Lower lobe of right lung (tissue), 2 donors: ENCODE measurements at regions not wholly inside any gene's neighbourhood (a gene's known extent, or its start where the extent isn't known, plus 50 kb on each side); places are given as distances from the start of the nearest gene placed in this dataset.

Experiments
- ATAC-seq, 2 donors: fragments of 200-7000 bp; cut with Tn5 transposase; one replicate each; pipeline ENCODE4 v1.9.1; 2020 to 2022; ENCODE audit warnings: mild to moderate bottlenecking in 2 of 2, moderate library complexity in 2 of 2
- DNase-seq: peaks from one replicate; pipeline ENCODE4 v3.0.0-alpha.2; 2020
- H3K27ac ChIP-seq: fragments of 200-600 bp; one replicate; pipeline ENCODE4 v1.8.0; 2022
- H3K27me3 ChIP-seq: fragments of 200-600 bp; one replicate; pipeline ENCODE4 v1.8.0; 2022; ENCODE audit warnings: low read depth
- H3K36me3 ChIP-seq: fragments of 200-600 bp; one replicate; pipeline ENCODE4 v1.8.0; 2022; ENCODE audit warnings: mild to moderate bottlenecking
- H3K4me1 ChIP-seq: fragments of 200-600 bp; one replicate; pipeline ENCODE4 v1.8.0; 2022
- H3K4me3 ChIP-seq: fragments of 200-600 bp; one replicate; pipeline ENCODE4 v1.8.0; 2022; ENCODE audit warnings: mild to moderate bottlenecking
- H3K9me3 ChIP-seq: fragments of 200-600 bp; one replicate; pipeline ENCODE4 v1.8.0; 2022
- intact Hi-C: fragments of 100-400 bp; cut with DNase I; formaldehyde crosslinking; loops from one replicate; pipeline ENCODE4 v1.11.0; 2022
- TF ChIP-seq, protein P1 (sequence below): fragments of 200-600 bp; IDR thresholded peaks from one replicate; pipeline ENCODE4 v1.8.0; 2022; ENCODE audit warnings: antibody characterized with exemption, mild to moderate bottlenecking
- donor health status: DM: no; HTN: yes; CAD: no; lungs with severe emphysema.

DNA sequence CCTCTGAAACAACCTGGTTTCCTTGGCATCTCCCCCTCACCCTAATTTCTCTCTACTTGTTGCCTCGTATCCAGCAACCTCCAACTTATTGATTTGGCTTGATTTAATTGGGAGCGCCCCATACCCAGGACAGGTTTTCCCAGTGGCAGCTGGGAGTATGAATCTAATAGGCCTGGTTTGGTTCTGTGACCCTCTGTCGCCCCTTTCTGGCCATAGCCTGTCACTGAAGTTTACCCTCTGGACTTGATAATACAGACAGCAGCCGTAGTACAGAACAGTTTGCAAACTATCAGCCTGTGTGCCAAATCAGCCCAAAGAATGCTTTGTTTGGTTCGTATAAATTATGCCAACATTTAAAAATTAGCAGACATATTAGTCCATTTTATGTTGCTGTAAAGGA, 525.1 kb upstream of the GOLIM4 start:
- ATAC-seq (peak in 1 of 2 donors; percentile 59), DNase-seq (no peak)
- intact Hi-C loops: no loop called here
- TF ChIP-seq, protein P1, sequence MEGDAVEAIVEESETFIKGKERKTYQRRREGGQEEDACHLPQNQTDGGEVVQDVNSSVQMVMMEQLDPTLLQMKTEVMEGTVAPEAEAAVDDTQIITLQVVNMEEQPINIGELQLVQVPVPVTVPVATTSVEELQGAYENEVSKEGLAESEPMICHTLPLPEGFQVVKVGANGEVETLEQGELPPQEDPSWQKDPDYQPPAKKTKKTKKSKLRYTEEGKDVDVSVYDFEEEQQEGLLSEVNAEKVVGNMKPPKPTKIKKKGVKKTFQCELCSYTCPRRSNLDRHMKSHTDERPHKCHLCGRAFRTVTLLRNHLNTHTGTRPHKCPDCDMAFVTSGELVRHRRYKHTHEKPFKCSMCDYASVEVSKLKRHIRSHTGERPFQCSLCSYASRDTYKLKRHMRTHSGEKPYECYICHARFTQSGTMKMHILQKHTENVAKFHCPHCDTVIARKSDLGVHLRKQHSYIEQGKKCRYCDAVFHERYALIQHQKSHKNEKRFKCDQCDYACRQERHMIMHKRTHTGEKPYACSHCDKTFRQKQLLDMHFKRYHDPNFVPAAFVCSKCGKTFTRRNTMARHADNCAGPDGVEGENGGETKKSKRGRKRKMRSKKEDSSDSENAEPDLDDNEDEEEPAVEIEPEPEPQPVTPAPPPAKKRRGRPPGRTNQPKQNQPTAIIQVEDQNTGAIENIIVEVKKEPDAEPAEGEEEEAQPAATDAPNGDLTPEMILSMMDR: peak; percentile 22
- Histone ChIP-seq H3K4me1 (no peaks in the 10 kb centered on the region), H3K4me3 (no peak overlapping the region), H3K36me3 (no peaks in the 10 kb centered on the region), H3K27me3 (no peaks in the 10 kb centered on the region), H3K27ac (no peak overlapping the region), H3K9me3 (no peaks in the 10 kb centered on the region)

DNA sequence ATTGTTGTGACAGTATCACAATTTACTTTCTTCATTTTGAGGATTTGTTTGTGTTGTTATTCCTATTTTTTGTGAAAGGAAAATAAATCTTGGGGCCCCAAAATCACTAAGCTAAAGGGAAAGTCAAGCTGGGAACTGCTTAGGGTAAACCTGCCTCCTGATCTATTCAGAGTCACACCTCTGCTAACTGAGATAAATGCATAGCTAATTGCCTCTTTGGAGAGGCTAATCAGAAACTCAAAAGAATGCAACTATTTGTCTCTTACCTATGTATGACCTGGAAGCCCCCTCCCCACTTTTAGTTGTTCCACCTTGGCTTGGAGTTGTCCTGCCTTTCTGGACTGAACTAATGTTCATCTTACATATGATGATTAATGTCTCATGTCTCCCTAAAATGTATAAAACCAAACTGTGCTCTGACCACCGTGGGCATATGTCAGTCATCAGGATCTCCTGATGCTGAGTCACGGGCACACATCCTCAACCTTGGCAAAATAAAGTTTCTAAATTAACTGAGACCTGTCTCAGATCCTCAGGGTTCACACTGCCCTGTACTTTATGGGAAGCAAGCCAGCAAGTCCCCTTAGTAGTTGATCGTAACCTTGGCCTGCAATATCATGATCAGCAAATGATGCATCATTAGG, 523.2 kb upstream of the GOLIM4 start:
- intact Hi-C loops: no loop called here
- Histone ChIP-seq H3K4me1 (no peaks in the 10 kb centered on the region), H3K36me3 (no peaks in the 10 kb centered on the region), H3K27me3 (no peaks in the 10 kb centered on the region), H3K9me3 (no peaks in the 10 kb centered on the region), H3K4me3 (no peak overlapping the region), H3K27ac (no peak overlapping the region)
- TF ChIP-seq, protein P1: no peak
- ATAC-seq (no peak), DNase-seq (no peak)

DNA sequence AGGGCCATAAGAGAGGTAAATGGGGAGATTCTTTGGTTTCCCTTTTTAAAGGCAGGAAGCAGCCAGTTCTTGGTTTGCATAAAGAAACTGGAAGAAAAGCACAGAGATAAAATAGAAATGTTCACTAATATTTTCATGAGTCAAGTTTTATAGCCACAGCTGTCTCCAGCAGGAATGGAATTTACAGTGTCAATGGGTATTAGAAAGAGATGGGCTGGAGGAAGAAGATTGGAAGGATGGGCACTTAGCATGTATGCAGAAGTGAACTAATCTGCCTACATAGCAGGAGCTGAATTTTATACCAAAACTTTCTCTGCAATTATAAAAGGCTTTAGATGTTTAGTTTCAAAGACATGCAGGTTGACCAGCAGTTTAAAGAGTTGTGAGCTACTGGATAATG, 521.9 kb upstream of the GOLIM4 start:
- Histone ChIP-seq H3K36me3 (no peaks in the 10 kb centered on the region), H3K4me3 (no peak overlapping the region), H3K27ac (no peak overlapping the region), H3K27me3 (no peaks in the 10 kb centered on the region), H3K9me3 (no peaks in the 10 kb centered on the region), H3K4me1 (no peaks in the 10 kb centered on the region)
- DNase-seq (no peak), ATAC-seq (no peak)
- intact Hi-C loops: no loop called here
- TF ChIP-seq, protein P1: no peak

- ATAC-seq (no peak), DNase-seq (no peak)
- Histone ChIP-seq H3K4me3 (no peak overlapping the region), H3K27ac (no peak overlapping the region), H3K36me3 (no peaks in the 10 kb centered on the region), H3K9me3 (no peaks in the 10 kb centered on the region), H3K4me1 (no peaks in the 10 kb centered on the region), H3K27me3 (no peaks in the 10 kb centered on the region)
- intact Hi-C loops: no loop called here
- TF ChIP-seq, protein P1: no peak
Observed at GRCh38 chr3:168616915-168617314, 521.2 kb upstream of the GOLIM4 start.

DNA sequence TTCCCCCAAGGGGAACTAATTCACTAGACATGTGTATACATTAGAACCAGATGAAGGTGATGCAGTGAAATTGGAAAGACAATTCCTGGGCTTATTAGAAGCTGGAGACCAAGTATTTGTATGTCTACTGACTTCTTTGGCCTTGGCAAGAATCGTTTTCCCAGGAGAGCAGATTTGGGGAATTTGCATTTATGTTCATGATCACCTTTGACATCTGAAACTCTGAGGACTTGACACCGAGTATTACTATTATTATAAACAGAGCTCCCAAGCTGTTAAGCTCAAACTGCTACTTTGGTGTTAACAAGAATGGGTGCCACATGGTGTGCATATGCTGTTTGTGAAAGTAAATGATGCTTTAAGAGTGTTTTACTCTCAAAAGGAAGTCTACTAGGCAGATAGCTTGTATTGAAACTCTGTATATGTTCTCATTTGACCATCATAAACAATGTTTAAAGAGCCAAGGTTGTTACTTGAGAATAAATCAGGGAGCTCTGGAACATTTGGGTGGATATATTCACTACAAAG, 519.8 kb upstream of the GOLIM4 start:
- intact Hi-C loops: no loop called here
- no peaks in the 10 kb centered on the region for H3K4me1 ChIP-seq
- no peak overlapping the region for H3K27ac ChIP-seq
- TF ChIP-seq, protein P1: no peak
- no peaks in the 10 kb centered on the region for H3K9me3 ChIP-seq
- H3K27me3 ChIP-seq: no peaks in the 10 kb centered on the region
- ATAC-seq: no peak
- no peaks in the 10 kb centered on the region for H3K36me3 ChIP-seq
- DNase-seq: no peak
- H3K4me3 ChIP-seq: no peak overlapping the region
